ENCODE measurements at regions not wholly inside any gene's neighbourhood (a gene's known extent, or its start where the extent isn't known, plus 50 kb on each side); places are given as distances from the start of the nearest gene placed in this dataset.

DNA sequence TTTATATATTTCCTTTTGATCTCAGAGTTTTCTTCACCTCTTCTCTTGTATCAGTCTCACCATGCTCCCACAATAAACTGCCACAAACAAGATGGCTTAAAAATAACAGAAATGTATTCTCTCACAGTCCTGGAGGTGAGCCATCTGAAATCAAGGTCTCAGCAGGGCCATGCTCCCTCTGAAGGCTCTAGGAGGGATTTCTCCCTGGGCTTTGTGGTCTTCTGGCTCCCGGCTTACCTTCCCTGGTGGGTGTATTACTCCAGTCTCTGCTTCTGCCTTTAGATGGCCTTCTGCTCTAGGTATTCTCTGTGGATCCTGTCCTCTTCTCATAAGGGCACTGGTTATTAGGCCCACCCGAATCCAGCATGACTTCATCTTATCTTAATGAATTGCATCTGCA lies 994.7 kb upstream of the POU3F3 start:
- TF ChIP-seq CTCF (IDR thresholded peaks at IDR 0.05) (no peak), POLR2A (IDR thresholded peaks at IDR 0.05) (no peak)

Measured in lower leg skin (tissue), 3 donors.